Parathyroid adenoma (tissue), 2 donors: ENCODE measurements at regions not wholly inside any gene's neighbourhood (a gene's known extent, or its start where the extent isn't known, plus 50 kb on each side); places are given as distances from the start of the nearest gene placed in this dataset.

Source experiments
- H2AFZ ChIP-seq: fragments of 300-600 bp; sonication (generic); one replicate; pipeline ENCODE4 v1.7.0; 2017; ENCODE audit warnings: antibody characterized with exemption, mild to moderate bottlenecking
- H3K27ac ChIP-seq: fragments of 300-600 bp; sonication (generic); one replicate; pipeline ENCODE4 v1.7.0; 2017
- H3K27me3 ChIP-seq: fragments of 300-600 bp; sonication (generic); one replicate; pipeline ENCODE4 v1.7.0; 2017; ENCODE audit warnings: low read length; ENCODE audit not compliant: control insufficient read depth, insufficient read depth
- H3K36me3 ChIP-seq: fragments of 300-600 bp; sonication (generic); one replicate; pipeline ENCODE4 v1.7.0; 2017; ENCODE audit warnings: low read length; ENCODE audit not compliant: control insufficient read depth, insufficient read depth
- H3K4me1 ChIP-seq: fragments of 300-600 bp; sonication (generic); one replicate; pipeline ENCODE4 v1.7.0; 2017; ENCODE audit warnings: control low read depth
- H3K4me2 ChIP-seq: fragments of 300-600 bp; sonication (generic); one replicate; pipeline ENCODE4 v1.7.0; 2017; ENCODE audit warnings: low read length
- H3K4me3 ChIP-seq: fragments of 300-600 bp; sonication (generic); one replicate; pipeline ENCODE4 v1.7.0; 2017; ENCODE audit warnings: low read depth, low read length
- H3K79me2 ChIP-seq: fragments of 300-600 bp; sonication (generic); one replicate; pipeline ENCODE4 v1.7.0; 2017; ENCODE audit warnings: control low read depth
- H3K9ac ChIP-seq: fragments of 300-600 bp; sonication (generic); one replicate; pipeline ENCODE4 v1.7.0; 2017; ENCODE audit warnings: mild to moderate bottlenecking
- H3K9me3 ChIP-seq: fragments of 300-600 bp; sonication (generic); one replicate; pipeline ENCODE4 v1.7.0; 2017; ENCODE audit warnings: low read length; ENCODE audit not compliant: control insufficient read depth
- CTCF ChIP-seq: fragments of 300-600 bp; sonication (generic); IDR thresholded peaks from one replicate; pipeline ENCODE4 v1.7.0; 2017; ENCODE audit warnings: antibody characterized with exemption, mild to moderate bottlenecking
- donor health status: primary hyperparathyroidism.

- no peak for TF ChIP-seq CTCF
- H3K4me2 ChIP-seq: no peak overlapping the region
- H3K79me2 ChIP-seq: no peaks in the 10 kb centered on the region
- H3K27ac ChIP-seq: no peak overlapping the region
- no peaks in the 10 kb centered on the region for H3K9me3 ChIP-seq
- H3K36me3 ChIP-seq: no peaks in the 10 kb centered on the region
- H3K4me1 ChIP-seq: no peaks in the 10 kb centered on the region
- H3K27me3 ChIP-seq: no peaks in the 10 kb centered on the region
- H2AFZ ChIP-seq: no peak overlapping the region
- H3K4me3 ChIP-seq: no peak overlapping the region
- no peak overlapping the region for H3K9ac ChIP-seq
Observed at GRCh38 chr1:30195424-30196134, 527.8 kb downstream of the MATN1 start.

- no peaks in the 10 kb centered on the region for H3K4me1 ChIP-seq
- H3K27ac ChIP-seq: no peak overlapping the region
- H3K4me3 ChIP-seq: no peak overlapping the region
- no peaks in the 10 kb centered on the region for H3K36me3 ChIP-seq
- no peak overlapping the region for H3K9ac ChIP-seq
- H3K79me2 ChIP-seq: no peaks in the 10 kb centered on the region
- TF ChIP-seq CTCF: no peak
- no peaks in the 10 kb centered on the region for H3K9me3 ChIP-seq
- no peak overlapping the region for H2AFZ ChIP-seq
- no peak overlapping the region for H3K4me2 ChIP-seq
- H3K27me3 ChIP-seq: no peaks in the 10 kb centered on the region
Observed at GRCh38 chr1:30194741-30195423, 528.5 kb downstream of the MATN1 start.

- H3K9me3 ChIP-seq: no peaks in the 10 kb centered on the region
- no peak overlapping the region for H3K27ac ChIP-seq
- no peaks in the 10 kb centered on the region for H3K36me3 ChIP-seq
- H2AFZ ChIP-seq: no peak overlapping the region
- H3K79me2 ChIP-seq: no peaks in the 10 kb centered on the region
- no peak overlapping the region for H3K4me3 ChIP-seq
- no peak for TF ChIP-seq CTCF
- no peaks in the 10 kb centered on the region for H3K27me3 ChIP-seq
- no peaks in the 10 kb centered on the region for H3K4me1 ChIP-seq
- H3K4me2 ChIP-seq: no peak overlapping the region
- no peak overlapping the region for H3K9ac ChIP-seq
Observed at GRCh38 chr1:30194046-30194619, 529.3 kb downstream of the MATN1 start.

GRCh38 chr1:30192969-30193630 lies 530.3 kb downstream of the MATN1 start:
- H3K79me2 ChIP-seq: no peaks in the 10 kb centered on the region

More at GRCh38 chr1:30192969-30193630, 530.3 kb downstream of the MATN1 start:
- H3K4me2 ChIP-seq: no peak overlapping the region
- no peak overlapping the region for H2AFZ ChIP-seq
- no peak overlapping the region for H3K27ac ChIP-seq
- no peak for TF ChIP-seq CTCF
- H3K4me3 ChIP-seq: no peak overlapping the region
- H3K9me3 ChIP-seq: no peaks in the 10 kb centered on the region
- H3K9ac ChIP-seq: no peak overlapping the region
- H3K36me3 ChIP-seq: no peaks in the 10 kb centered on the region
- H3K4me1 ChIP-seq: no peaks in the 10 kb centered on the region
- H3K27me3 ChIP-seq: no peaks in the 10 kb centered on the region
